ENCODE measurements at regions not wholly inside any gene's neighbourhood (a gene's known extent, or its start where the extent isn't known, plus 50 kb on each side); places are given as distances from the start of the nearest gene placed in this dataset.

DNA sequence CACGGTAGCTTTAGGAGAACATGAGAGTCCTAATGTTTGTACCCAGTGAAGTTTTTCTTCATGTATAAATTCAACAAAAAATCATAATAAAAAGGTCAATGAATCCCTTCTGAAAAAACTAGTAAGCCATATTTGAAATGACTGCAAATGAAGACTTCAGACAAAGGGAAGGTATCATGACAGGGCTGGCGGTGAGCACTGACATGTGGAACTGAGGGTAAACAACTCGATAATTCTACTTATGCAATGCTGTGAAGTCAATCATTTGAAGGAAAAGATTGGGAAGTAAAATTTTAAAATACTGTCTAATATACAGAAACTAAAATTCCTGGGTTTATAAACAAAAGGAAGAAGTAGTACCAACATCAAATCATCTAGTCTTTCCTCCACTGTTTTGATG, 190.2 kb upstream of the COPS8 start:
- Mint-ChIP-seq H3K4me3 (ENCODE audit: unreplicated experiment) (no peak overlapping the region), H3K27me3 (ENCODE audit: unreplicated experiment) (peaks cover 7% of the 10 kb centered on the region), H3K4me1 (ENCODE audit: unreplicated experiment) (peaks cover 6% of the 10 kb centered on the region), H3K36me3 (ENCODE audit: unreplicated experiment) (peaks cover 3% of the 10 kb centered on the region), H3K9me3 (ENCODE audit: unreplicated experiment) (no peaks in the 10 kb centered on the region), H3K27ac (ENCODE audit: unreplicated experiment) (no peak overlapping the region)
- TF ChIP-seq, protein P1, sequence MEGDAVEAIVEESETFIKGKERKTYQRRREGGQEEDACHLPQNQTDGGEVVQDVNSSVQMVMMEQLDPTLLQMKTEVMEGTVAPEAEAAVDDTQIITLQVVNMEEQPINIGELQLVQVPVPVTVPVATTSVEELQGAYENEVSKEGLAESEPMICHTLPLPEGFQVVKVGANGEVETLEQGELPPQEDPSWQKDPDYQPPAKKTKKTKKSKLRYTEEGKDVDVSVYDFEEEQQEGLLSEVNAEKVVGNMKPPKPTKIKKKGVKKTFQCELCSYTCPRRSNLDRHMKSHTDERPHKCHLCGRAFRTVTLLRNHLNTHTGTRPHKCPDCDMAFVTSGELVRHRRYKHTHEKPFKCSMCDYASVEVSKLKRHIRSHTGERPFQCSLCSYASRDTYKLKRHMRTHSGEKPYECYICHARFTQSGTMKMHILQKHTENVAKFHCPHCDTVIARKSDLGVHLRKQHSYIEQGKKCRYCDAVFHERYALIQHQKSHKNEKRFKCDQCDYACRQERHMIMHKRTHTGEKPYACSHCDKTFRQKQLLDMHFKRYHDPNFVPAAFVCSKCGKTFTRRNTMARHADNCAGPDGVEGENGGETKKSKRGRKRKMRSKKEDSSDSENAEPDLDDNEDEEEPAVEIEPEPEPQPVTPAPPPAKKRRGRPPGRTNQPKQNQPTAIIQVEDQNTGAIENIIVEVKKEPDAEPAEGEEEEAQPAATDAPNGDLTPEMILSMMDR (IDR thresholded peaks at IDR 0.05), result no peak
- DNase-seq (ENCODE audit: extremely low spot score, unreplicated experiment), result no peak

DNA sequence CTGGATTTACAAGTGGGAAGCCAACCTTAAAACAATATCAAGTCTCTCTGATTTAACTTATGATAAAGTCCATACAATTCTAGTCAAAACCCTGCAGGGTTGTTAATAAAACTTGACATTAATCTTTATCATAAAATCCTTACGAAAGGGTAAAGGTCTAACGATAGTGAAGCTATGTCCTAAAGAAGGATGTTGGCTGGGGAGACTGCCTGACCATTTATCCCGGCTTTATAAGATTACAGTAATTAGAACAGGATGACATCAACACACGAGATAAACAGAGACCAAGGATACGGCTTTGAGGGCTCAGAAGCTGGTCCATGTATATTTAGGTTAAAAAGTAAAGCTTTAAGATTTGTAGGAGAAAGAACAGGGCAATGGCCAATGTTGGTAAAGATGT, 189.0 kb upstream of the COPS8 start:
- peaks cover 6% of the 10 kb centered on the region for H3K4me1 Mint-ChIP-seq (ENCODE audit: unreplicated experiment)
- peaks cover 3% of the 10 kb centered on the region for H3K36me3 Mint-ChIP-seq (ENCODE audit: unreplicated experiment)
- TF ChIP-seq, protein P1 (IDR thresholded peaks at IDR 0.05), result no peak
- peaks cover 11% of the 10 kb centered on the region for H3K27me3 Mint-ChIP-seq (ENCODE audit: unreplicated experiment)
- no peaks in the 10 kb centered on the region for H3K9me3 Mint-ChIP-seq (ENCODE audit: unreplicated experiment)
- H3K4me3 Mint-ChIP-seq (ENCODE audit: unreplicated experiment), result no peak overlapping the region
- no peak for DNase-seq (ENCODE audit: extremely low spot score, unreplicated experiment)
- no peak overlapping the region for H3K27ac Mint-ChIP-seq (ENCODE audit: unreplicated experiment)

DNA sequence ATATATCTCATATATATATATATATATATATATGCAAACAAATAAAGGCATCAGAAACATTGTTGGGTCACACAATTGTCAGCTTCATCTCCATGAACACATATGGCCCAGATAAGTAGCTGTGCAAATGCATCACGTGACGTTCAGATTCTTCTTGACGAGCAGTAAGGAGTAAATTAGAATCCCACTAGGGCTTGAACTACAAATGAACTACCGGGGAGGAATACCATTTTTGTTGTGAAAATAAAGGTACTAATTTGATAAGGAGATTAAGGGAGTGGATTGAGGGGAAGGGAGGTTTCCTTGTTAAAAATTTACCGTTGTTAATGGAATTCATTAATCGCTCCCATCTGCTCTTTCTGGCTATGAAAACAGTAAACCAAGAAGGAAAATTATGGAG, 186.5 kb upstream of the COPS8 start:
- no peaks in the 10 kb centered on the region for H3K9me3 Mint-ChIP-seq (ENCODE audit: unreplicated experiment)
- no peak for DNase-seq (ENCODE audit: extremely low spot score, unreplicated experiment)
- peaks cover 6% of the 10 kb centered on the region for H3K4me1 Mint-ChIP-seq (ENCODE audit: unreplicated experiment)
- H3K27ac Mint-ChIP-seq (ENCODE audit: unreplicated experiment), result no peak overlapping the region
- H3K36me3 Mint-ChIP-seq (ENCODE audit: unreplicated experiment), result no peaks in the 10 kb centered on the region
- peaks cover 23% of the 10 kb centered on the region for H3K27me3 Mint-ChIP-seq (ENCODE audit: unreplicated experiment)
- no peak overlapping the region for H3K4me3 Mint-ChIP-seq (ENCODE audit: unreplicated experiment)
- TF ChIP-seq, protein P1 (IDR thresholded peaks at IDR 0.05), result no peak

DNA sequence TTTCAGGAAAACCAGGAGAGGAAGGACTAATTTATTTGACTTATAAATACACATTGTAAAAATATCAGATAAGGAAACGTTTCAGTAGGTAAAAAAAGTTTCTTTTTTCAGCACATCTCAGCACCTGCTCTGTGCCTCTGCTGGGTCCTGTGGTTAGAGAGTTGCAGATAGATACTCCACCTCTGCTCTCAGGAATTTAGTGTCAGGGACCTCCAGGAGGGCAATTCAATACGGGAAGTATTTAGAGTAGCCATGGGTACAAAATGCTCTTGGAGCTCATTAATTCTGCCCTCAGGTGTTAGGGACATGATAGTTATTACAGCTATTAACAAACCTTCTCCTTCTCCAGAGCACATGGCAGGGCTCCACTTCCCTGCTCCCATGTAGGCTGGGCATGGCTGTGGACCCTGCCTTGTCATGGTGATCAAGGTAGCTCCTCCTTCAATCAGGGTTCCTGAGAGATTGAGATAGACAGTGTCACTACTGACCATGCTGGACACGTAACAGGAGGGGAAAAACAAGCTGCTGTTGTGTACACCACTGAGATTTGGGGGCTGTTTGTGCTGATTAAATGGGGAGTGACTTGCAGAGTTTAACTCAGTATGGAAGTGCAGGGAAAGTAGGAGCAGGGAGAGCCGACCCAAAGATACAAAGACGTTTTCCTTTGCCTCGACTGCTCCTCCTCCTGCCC, 185.6 kb upstream of the COPS8 start:
- no peaks in the 10 kb centered on the region for H3K36me3 Mint-ChIP-seq (ENCODE audit: unreplicated experiment)
- peaks cover 6% of the 10 kb centered on the region for H3K4me1 Mint-ChIP-seq (ENCODE audit: unreplicated experiment)
- H3K4me3 Mint-ChIP-seq (ENCODE audit: unreplicated experiment), result no peak overlapping the region
- peaks cover 29% of the 10 kb centered on the region for H3K27me3 Mint-ChIP-seq (ENCODE audit: unreplicated experiment)
- no peak overlapping the region for H3K27ac Mint-ChIP-seq (ENCODE audit: unreplicated experiment)
- TF ChIP-seq, protein P1 (IDR thresholded peaks at IDR 0.05), result no peak
- no peaks in the 10 kb centered on the region for H3K9me3 Mint-ChIP-seq (ENCODE audit: unreplicated experiment)
- no peak for DNase-seq (ENCODE audit: extremely low spot score, unreplicated experiment)

DNA sequence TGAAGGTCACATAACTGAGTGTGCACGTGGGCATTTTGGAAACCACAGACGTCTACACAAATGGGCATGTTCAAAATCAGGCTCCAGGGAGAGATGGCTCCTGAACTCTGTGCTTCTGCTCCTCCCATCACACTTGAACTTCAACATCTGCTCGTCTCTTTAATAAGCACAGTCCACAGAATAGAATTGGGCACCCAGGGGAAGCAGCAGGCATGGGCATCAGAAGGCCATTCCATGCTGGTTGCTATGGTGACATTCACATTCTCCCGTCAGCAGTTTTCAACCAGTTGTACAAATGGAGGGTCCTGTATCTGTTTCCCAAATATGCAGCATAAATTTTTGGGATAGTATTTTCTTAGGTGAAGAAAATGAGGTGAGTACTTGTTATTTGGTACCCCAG, 183.7 kb upstream of the COPS8 start:
- Mint-ChIP-seq H3K27ac (ENCODE audit: unreplicated experiment) (no peak overlapping the region), H3K4me1 (ENCODE audit: unreplicated experiment) (peaks cover 6% of the 10 kb centered on the region), H3K4me3 (ENCODE audit: unreplicated experiment) (no peak overlapping the region), H3K9me3 (ENCODE audit: unreplicated experiment) (no peaks in the 10 kb centered on the region), H3K36me3 (ENCODE audit: unreplicated experiment) (no peaks in the 10 kb centered on the region), H3K27me3 (ENCODE audit: unreplicated experiment) (peaks cover 37% of the 10 kb centered on the region)
- DNase-seq (ENCODE audit: extremely low spot score, unreplicated experiment), result no peak
- TF ChIP-seq, protein P1 (IDR thresholded peaks at IDR 0.05), result no peak

Data from osteocyte (in vitro differentiated cells).